RWPE1 (cell line): ENCODE measurements at regions not wholly inside any gene's neighbourhood (a gene's known extent, or its start where the extent isn't known, plus 50 kb on each side); places are given as distances from the start of the nearest gene placed in this dataset.
"Not testable (repeated sequence)": the region's sequence is repeated elsewhere in the genome, so short reads cannot be mapped to it uniquely, and the experiment has no call there.

Experiments
- CTCF ChIA-PET: fragments of 350-600 bp; sonication (Branson Sonifier 250); formaldehyde crosslinking; extraction: SDS; loops from one replicate; lab custom pipeline; 2021; lab: Yijun Ruan, JAX
- POLR2A ChIA-PET: fragments of 400-600 bp; formaldehyde crosslinking; extraction: SDS; loops from one replicate; lab custom pipeline; 2020; ENCODE audit warnings: antibody characterized with exemption; ENCODE audit not compliant: low non-redundant PET; lab: Yijun Ruan, JAX
- DNase-seq: peaks from one replicate; pipeline ENCODE4 v3.0.0; 2012; ENCODE audit warnings: low spot score
- H3K27ac ChIP-seq: fragments of 450-650 bp; 2 replicates; pipeline ENCODE4 v1.5.1; 2017
- CTCF ChIP-seq: fragments of 450-650 bp; conservative IDR thresholded peaks from 2 replicates; pipeline ENCODE4 v1.5.1; 2017; ENCODE audit warnings: low read depth, mild to moderate bottlenecking

- no peak for DNase-seq
- no peak for TF ChIP-seq CTCF
- CTCF ChIA-PET: interaction anchor here (0.7 kb wide), 1 partner anchor 66 kb away, joined by 4 read pairs; no protein-coding TSS in a partner anchor
- H3K27ac ChIP-seq: no peak overlapping the region
- POLR2A ChIA-PET: no interaction called here
Measured at GRCh38 chr1:234891427-234891826, 237.2 kb downstream of the TOMM20 start.

- DNase-seq: no peak
- no peak overlapping the region for H3K27ac ChIP-seq
- no peak for TF ChIP-seq CTCF
- POLR2A ChIA-PET: no interaction called here
- CTCF ChIA-PET: interaction anchor here (0.6 kb wide), 1 partner anchor 186 kb away, joined by 4 read pairs; no protein-coding TSS in a partner anchor
Measured at GRCh38 chr1:234889643-234890042, 239.0 kb downstream of the TOMM20 start.

- CTCF ChIA-PET, H3K27ac ChIP-seq, POLR2A ChIA-PET, DNase-seq: not testable (repeated sequence)
Measured at GRCh38 chr1:234888247-234888646, 240.4 kb downstream of the TOMM20 start.

- ChIA-PET POLR2A (interaction anchor here (0.6 kb wide), 1 partner anchor 103 kb away, joined by 6 read pairs; no protein-coding TSS in a partner anchor), CTCF (interaction anchor here (0.5 kb wide), 1 partner anchor 125 kb away, joined by 5 read pairs; no protein-coding TSS in a partner anchor)
- H3K27ac ChIP-seq: peak overlapping the region; percentile 79
- DNase-seq: no peak
- TF ChIP-seq CTCF: no peak
Measured at GRCh38 chr1:234887016-234887900, 241.4 kb downstream of the TOMM20 start.

GRCh38 chr1:234886081-234886984 is 242.3 kb downstream of the TOMM20 start:
- no peak for TF ChIP-seq CTCF
- H3K27ac ChIP-seq: peak overlapping the region; percentile 79
- CTCF ChIA-PET: no interaction called here
- peak; percentile 44 for DNase-seq
- POLR2A ChIA-PET: interaction anchor here (0.6 kb wide), 1 partner anchor 104 kb away, joined by 6 read pairs; no protein-coding TSS in a partner anchor

- CTCF ChIA-PET: no interaction called here
- TF ChIP-seq CTCF: no peak
- DNase-seq: no peak
- POLR2A ChIA-PET: no interaction called here
- H3K27ac ChIP-seq: peak overlapping the region; percentile 79
Measured at GRCh38 chr1:234885601-234886000, 243.0 kb downstream of the TOMM20 start.
